Cardiac fibroblast (primary cell): ENCODE measurements at regions not wholly inside any gene's neighbourhood (a gene's known extent, or its start where the extent isn't known, plus 50 kb on each side); places are given as distances from the start of the nearest gene placed in this dataset.

ENCODE experiments used
- DNase-seq, 2 donors: peaks; one replicate each; pipeline versions ENCODE4 v3.0.0 to v3.0.0-alpha.2; 2010; ENCODE audit warnings: low read depth in 2 of 2
- H3K4me3 ChIP-seq, 2 donors: replicated peaks in 1 of 2; 1 replicate in 1 of 2; 2 replicates in 1 of 2; pipeline ENCODE4 v1.5.1; 2011; ENCODE audit warnings: low read depth in 2 of 2, low read length in 2 of 2, mild to moderate bottlenecking in 2 of 2, moderate library complexity in 1 of 2
- CTCF ChIP-seq: IDR thresholded peaks from one replicate; pipeline ENCODE4 v1.5.1; 2011; ENCODE audit warnings: low read depth, mild to moderate bottlenecking, low read length, inconsistent platforms

- H3K4me3 ChIP-seq, result no peak overlapping the region
- no peak for TF ChIP-seq CTCF
- DNase-seq, result no peak
These were observed 348.3 kb downstream of the CGGBP1 start for GRCh38 chr3:87710511-87710910.

GRCh38 chr3:87710028-87710427, 348.8 kb downstream of the CGGBP1 start:
- H3K4me3 ChIP-seq, result no peak overlapping the region
- no peak for DNase-seq
- no peak for TF ChIP-seq CTCF

- peak in 1 of 2 donors; percentile 46 for DNase-seq
These were observed 352.6 kb downstream of the CGGBP1 start for GRCh38 chr3:87706176-87706575.

GRCh38 chr3:87702600-87702999, 356.2 kb downstream of the CGGBP1 start:
- no peak overlapping the region for H3K4me3 ChIP-seq
- no peak for DNase-seq
- no peak for TF ChIP-seq CTCF

More at GRCh38 chr3:87706176-87706575, 352.6 kb downstream of the CGGBP1 start:
- no peak overlapping the region for H3K4me3 ChIP-seq
- TF ChIP-seq CTCF, result no peak

- TF ChIP-seq CTCF, result no peak
- no peak for DNase-seq
- no peak overlapping the region for H3K4me3 ChIP-seq
These were observed 362.4 kb downstream of the CGGBP1 start for GRCh38 chr3:87696124-87697013.

- DNase-seq, result no peak
- no peak for TF ChIP-seq CTCF
- no peak overlapping the region for H3K4me3 ChIP-seq
These were observed 364.1 kb downstream of the CGGBP1 start for GRCh38 chr3:87694678-87695077.
